ENCODE measurements at regions not wholly inside any gene's neighbourhood (a gene's known extent, or its start where the extent isn't known, plus 50 kb on each side); places are given as distances from the start of the nearest gene placed in this dataset.

GRCh38 chr4:27267339-27267969 is 406.8 kb downstream of the STIM2 start:
- H3K36me3 ChIP-seq (ENCODE audit: low read depth), result no peaks in the 10 kb centered on the region
- intact Hi-C loops (cut with DNase I, micrococcal nuclease), result no loop called here
- no peak for TF ChIP-seq CTCF (IDR thresholded peaks at IDR 0.05)
- ATAC-seq, result no peak
- H3K4me1 ChIP-seq (ENCODE audit: low read depth), result no peaks in the 10 kb centered on the region
- no peak for DNase-seq
- H3K9me3 ChIP-seq, result no peaks in the 10 kb centered on the region
- no peak overlapping the region for H3K4me3 ChIP-seq

DNA sequence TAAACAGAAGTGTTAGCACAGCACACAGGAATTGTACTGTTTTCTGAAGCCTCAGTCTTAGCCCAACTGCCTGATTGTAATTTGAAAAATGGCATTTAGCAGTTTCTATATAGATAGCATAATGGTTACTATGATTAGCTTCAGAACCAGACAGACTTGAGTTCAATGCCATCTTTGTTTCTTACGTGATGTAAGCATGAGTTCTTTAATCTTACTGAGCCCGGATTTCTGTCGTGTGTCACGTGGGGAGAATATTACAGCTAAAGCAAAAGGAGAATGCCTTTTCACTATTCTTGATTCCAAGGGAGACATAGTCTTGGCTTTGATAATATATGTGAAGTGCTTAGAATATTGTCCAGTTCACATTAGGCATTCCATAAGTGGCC is 407.3 kb downstream of the STIM2 start:
- DNase-seq (no peak), ATAC-seq (no peak)
- Histone ChIP-seq H3K36me3 (ENCODE audit: low read depth) (no peaks in the 10 kb centered on the region), H3K4me1 (ENCODE audit: low read depth) (no peaks in the 10 kb centered on the region), H3K4me3 (no peak overlapping the region), H3K9me3 (no peaks in the 10 kb centered on the region)
- intact Hi-C loops (cut with DNase I, micrococcal nuclease), result no loop called here
- no peak for TF ChIP-seq CTCF (IDR thresholded peaks at IDR 0.05)

DNA sequence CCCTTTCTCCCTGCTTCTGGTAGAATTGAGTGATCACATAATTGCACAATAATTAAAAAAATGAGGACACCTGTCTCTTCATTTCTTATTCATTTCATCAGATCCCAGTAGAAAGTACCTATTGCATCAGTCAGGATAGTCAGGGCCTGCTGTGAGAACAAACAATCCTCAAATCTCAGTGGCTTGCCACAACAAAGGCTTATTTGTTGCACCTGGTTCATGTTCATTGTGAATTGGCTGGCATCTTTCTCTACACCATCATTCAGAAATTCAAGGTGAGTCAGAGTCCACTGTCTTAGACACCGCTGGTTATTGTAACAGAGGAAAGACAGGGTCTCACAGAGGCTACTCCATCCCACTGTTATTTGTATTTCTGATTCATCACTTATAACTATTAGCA is 409.8 kb downstream of the STIM2 start:
- H3K36me3 ChIP-seq (ENCODE audit: low read depth), result no peaks in the 10 kb centered on the region
- no peaks in the 10 kb centered on the region for H3K4me1 ChIP-seq (ENCODE audit: low read depth)
- DNase-seq (no peak), ATAC-seq (no peak)
- no peak overlapping the region for H3K4me3 ChIP-seq
- no peak for TF ChIP-seq CTCF (IDR thresholded peaks at IDR 0.05)
- H3K9me3 ChIP-seq, result no peaks in the 10 kb centered on the region
- intact Hi-C loops (cut with DNase I, micrococcal nuclease), result no loop called here

- H3K36me3 ChIP-seq (ENCODE audit: low read depth), result no peaks in the 10 kb centered on the region
- DNase-seq (no peak), ATAC-seq (no peak)
- H3K4me1 ChIP-seq (ENCODE audit: low read depth), result no peaks in the 10 kb centered on the region
- intact Hi-C loops (cut with DNase I, micrococcal nuclease), result no loop called here
- TF ChIP-seq CTCF (IDR thresholded peaks at IDR 0.05), result no peak
- no peak overlapping the region for H3K4me3 ChIP-seq
- H3K9me3 ChIP-seq, result no peaks in the 10 kb centered on the region
Observed at GRCh38 chr4:27271555-27271954, 410.9 kb downstream of the STIM2 start.

DNA sequence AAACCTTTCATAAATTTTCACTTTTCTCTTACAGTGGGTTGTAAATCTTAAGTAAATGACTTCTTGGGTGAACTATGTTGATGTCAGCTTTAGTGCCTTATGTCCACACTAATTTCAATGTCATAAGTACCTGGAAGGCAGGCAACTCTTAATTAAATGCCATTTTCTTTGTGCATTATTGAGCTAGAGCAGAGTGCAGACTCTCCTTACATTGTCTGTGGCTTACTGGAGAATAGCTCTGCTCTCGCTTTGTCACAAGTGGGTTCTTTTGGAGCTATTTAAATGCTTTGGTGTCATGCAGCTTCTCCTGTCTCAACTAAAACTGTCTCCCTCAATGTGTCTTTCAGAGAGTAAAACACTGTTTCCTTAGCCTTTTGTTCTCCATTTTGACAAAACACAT is 411.6 kb downstream of the STIM2 start:
- DNase-seq (no peak), ATAC-seq (no peak)
- Histone ChIP-seq H3K36me3 (ENCODE audit: low read depth) (no peaks in the 10 kb centered on the region), H3K4me3 (no peak overlapping the region), H3K9me3 (no peaks in the 10 kb centered on the region), H3K4me1 (ENCODE audit: low read depth) (no peaks in the 10 kb centered on the region)
- intact Hi-C loops (cut with DNase I, micrococcal nuclease), result no loop called here
- TF ChIP-seq CTCF (IDR thresholded peaks at IDR 0.05), result no peak

All from mucosa of descending colon (tissue), 3 donors.